GM21381 (cell line): ENCODE measurements at regions not wholly inside any gene's neighbourhood (a gene's known extent, or its start where the extent isn't known, plus 50 kb on each side); places are given as distances from the start of the nearest gene placed in this dataset.

ENCODE experiments used
- ATAC-seq: cut with Tn5 transposase; IDR thresholded peaks from one replicate; pipeline ENCODE4 v1.9.1; 2021; ENCODE audit warnings: mild to moderate bottlenecking, moderate library complexity; ENCODE audit not compliant: unreplicated experiment

GRCh38 chr21:18931237-18931636, 527.7 kb upstream of the TMPRSS15 start:
- ATAC-seq, result no peak

- ATAC-seq, result no peak
These were observed 533.8 kb upstream of the TMPRSS15 start for GRCh38 chr21:18937337-18937736.

- no peak for ATAC-seq
These were observed 537.2 kb upstream of the TMPRSS15 start for GRCh38 chr21:18940791-18941190.

DNA sequence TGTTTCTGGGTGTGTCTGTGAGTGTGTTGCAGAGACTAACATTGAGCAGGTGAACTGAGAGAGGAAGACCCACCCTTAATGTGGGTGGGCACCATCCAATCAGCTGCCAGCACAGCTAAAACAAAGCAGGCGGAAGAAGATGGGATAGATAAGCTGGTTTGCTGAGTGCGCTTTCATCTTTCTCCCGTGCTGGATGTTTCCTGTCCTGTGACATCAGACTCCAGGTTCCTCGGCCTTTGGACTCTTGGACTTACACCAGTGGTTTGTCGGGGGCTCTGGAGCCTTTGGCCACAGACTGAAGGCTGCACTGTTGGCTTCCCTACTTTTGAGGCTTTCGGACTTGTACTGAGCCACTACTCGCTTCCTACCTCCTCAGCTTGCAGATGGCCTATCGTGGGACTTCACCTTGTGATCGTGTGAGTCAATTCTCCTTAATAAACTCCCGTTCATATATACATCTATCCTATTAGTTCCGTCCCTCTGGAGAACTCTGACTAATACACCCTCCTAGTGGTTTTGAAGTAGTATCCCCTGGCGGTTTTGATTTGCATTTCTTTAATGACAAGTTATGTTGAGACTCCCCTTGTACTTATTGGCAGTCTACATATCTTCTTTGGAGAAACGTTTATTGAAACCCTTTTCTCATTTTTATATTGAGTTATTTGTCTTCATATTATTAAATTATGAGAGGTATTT, 546.6 kb upstream of the TMPRSS15 start:
- ATAC-seq, result no peak

DNA sequence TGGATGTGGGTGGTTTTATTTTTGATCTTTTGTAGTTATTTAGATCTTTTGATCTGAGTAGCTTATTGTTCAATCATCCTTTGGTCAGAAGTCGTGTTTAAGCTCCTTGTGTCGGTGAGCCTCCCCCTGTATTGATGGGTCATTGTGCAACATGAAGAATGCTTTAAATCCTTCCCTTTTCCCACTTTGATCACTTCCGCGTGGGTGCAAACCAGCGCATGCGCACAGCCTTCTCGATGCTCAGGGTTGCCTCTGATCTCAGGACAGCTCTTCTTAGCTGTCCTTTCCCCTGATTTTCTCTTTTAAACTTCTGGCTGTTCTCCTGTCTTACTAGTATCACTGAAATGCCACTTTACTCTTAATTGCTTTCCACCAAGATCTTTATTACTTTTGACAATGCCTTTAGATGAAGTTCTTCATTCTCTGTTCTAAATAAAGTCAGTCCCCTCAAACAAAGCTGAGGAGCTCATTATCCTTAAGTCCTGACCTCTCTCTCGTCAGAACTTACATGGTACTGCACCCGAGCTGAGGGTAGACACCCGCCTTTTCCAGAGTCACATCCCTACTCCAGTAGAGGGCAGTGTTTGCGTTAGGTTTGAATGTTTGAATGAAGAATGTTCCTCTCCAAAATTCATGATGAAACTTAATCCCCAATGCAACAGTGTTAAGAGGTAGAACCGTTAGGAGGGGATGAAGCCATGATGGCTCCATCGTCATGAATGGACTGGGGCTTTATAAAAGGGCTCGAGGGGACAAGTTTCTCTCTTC, 547.9 kb upstream of the TMPRSS15 start:
- no peak for ATAC-seq

DNA sequence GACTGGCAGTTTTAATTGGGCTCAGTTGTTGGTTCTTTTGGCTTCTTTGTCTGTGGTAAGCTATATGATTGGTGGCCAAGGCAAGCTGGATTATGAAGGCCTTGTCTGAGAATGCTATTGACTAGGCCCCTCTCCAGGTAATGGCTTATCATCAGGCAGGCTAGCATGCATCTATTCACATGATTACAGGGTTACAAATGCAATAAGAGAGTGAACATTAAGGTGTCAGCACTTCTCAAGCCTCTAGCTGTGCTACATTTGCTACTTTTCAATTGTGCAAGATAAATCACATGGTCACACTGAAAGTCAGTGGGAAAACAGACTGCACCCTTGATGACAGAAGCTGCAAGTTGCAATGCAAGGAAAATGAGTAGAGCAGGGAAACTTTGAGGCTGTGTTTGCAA, 550.9 kb upstream of the TMPRSS15 start:
- no peak for ATAC-seq

DNA sequence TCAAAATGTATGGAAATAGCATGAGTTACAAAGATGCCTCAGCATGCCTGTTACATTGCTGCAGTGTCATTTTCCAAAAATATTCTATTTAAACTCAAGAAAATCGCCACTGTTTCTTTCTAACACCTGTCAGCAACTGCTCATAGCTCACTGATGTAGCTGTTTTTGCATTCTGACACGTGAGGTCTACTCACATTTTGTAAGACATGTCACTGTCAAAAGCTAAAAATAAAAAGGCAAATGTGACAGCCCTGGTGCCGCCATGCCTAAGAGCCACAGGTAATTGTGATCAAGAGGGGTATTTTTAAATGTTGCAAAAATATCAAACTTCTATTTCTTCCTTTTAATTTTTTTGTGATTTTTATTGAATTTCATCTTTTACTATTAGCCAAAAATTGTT, 556.2 kb upstream of the TMPRSS15 start:
- no peak for ATAC-seq

- ATAC-seq, result no peak
These were observed 556.7 kb upstream of the TMPRSS15 start for GRCh38 chr21:18960306-18960705.

DNA sequence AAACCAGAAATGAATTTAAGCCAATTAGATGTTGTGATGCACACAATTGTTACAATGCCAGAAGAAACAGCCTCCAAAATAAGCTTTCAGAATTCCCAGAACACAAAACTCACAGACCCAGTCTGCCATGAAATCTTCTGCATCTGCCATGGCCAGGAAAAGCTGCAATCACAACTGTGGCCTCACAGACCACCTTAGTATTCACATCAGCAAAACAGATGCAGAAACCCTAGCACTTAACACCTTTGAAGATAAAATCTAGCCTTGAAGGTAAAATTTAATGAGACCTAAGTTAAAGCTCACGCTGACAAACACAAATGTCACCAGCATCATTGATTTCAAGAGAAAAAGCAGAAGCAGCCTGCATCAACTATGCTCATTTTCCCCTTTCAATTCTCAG, 566.8 kb upstream of the TMPRSS15 start:
- no peak for ATAC-seq

DNA sequence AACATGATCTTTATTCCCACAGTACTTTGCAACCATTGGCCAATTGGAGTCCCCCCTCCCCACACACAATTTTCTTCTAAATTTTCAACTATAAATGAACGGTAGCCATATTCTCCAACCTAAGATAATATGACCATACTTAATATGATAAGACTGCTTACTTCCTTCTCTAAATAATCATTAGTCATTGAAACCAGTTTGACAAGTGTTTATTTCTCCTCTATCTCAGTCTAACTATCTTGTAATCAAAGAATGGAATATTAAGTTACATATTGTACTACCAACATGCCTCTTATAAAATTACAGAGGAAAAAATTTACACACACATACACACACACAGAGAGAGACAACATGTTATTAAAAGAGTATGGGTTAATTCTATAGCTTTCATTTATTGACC, 567.4 kb upstream of the TMPRSS15 start:
- no peak for ATAC-seq

GRCh38 chr21:18985584-18985983, 582.0 kb upstream of the TMPRSS15 start:
- no peak for ATAC-seq

DNA sequence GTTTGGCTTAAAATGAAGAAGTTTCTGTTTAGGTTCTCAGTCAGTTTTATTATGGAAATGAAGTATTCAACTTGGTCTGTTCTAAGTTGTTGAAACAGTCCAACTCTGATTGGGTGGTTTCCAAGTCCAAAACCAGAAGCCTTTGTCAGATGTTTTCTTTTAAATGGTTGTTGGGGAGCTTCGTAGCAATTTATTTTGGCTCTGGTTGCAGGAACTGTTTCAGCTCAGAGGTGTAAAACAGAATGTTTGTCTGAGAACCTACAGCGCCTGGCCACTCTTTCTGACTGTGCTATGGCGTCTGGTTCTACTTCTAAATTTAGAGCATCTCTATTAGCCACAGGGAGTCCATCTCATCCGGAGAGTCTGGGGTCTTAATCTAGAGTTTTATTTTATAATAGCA, 582.6 kb upstream of the TMPRSS15 start:
- no peak for ATAC-seq

DNA sequence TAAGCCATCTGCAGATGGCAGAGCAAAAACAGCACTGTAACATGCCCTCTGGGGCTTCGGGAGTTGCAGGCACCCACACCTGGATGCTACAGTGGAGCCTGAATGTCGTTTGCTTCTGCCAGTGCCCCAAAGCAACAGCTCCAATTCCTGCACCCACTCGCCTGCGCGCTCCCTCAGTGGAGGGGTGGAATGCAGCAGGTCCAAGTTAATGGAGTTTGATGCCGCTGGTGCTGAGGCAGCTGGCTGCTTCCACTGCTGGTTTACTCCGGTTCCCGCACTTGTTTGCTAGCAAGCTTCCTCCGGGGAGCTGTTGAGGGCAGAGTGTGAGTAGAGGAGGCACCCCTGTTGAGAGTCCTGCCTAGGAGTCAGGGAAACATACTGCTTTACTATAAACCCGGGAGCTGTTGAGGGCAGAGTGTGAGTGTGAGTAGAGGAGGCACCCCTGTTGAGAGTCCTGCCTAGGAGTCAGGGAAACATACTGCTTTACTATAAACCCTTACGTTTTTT, 584.0 kb upstream of the TMPRSS15 start:
- ATAC-seq, result no peak

- no peak for ATAC-seq
These were observed 586.4 kb upstream of the TMPRSS15 start for GRCh38 chr21:18989953-18990495.

DNA sequence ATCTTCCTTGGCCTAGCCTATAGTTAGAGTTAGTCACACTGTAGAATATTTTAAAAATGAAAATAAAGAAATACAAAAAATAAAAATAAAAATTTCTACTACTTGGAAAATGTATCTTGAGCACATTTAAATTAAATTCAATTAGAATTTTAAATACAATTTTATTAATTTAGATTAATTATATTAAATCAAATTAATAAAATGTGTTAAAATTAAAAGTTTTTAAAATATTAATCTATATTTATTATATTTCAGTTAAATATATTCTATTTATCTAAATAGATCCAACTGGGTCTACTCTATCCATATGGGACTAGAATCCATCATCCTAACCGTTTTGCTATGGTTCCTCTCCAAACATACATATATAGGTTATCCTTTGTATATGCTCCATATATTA, 588.3 kb upstream of the TMPRSS15 start:
- no peak for ATAC-seq

DNA sequence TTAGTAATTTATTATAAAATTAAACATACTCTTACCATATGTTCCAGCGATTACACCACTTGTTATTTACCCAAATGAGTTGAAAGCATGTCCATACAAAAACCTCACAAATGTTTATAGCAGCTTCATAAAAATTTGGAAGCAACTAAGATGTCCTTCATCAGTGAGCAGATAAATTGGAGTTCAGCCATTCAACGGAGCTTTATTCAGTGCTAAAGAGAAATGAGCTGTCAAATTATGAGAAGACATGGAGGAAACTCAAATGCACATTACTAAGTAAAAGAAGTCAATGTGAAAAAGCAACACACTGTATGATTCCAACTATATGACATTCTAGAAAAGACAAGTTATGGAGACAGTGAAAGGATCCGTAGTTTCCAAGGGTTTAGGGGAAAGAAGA, 606.7 kb upstream of the TMPRSS15 start:
- no peak for ATAC-seq

- ATAC-seq, result no peak
These were observed 607.4 kb upstream of the TMPRSS15 start for GRCh38 chr21:19010996-19011395.

GRCh38 chr21:19011451-19011850, 607.9 kb upstream of the TMPRSS15 start:
- ATAC-seq, result no peak

DNA sequence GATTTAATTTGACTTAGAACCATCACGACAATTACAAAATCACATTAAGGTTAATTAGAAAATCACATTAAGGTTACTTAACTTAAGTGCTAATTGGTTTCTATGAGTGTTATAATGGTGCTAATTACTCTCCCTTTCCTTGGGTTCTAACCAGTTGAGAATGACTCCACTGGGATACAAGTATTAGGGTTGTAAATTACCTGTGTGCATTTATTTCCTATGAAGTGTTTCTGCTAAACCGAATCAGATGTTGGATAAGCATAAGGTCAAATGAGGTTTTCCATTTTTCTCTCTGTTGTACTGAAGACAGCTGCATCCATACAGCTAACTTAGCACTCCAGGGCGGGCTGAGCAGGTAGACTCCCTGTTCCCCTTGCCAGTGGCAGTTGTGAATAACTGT, 610.3 kb upstream of the TMPRSS15 start:
- no peak for ATAC-seq

- no peak for ATAC-seq
These were observed 614.9 kb upstream of the TMPRSS15 start for GRCh38 chr21:19018529-19018928.

GRCh38 chr21:19022978-19023377, 619.4 kb upstream of the TMPRSS15 start:
- ATAC-seq, result no peak

DNA sequence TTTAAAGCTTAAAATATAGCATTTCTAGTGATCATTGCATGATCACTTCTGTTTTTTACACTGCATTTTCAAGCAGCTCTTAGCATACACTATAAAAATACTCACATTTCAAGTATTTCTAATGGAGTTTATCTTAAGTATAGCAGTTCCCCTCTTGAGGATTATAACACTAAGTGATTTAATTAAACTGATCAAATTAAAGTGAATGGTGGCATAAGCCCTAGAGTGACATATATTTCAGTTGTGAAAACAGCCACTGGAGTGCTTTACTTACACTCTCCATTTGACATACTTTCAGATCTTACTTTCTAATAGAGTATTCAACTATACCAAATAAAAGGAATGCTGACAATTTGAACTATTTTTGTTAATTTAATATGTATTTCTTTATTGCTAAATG, 623.3 kb upstream of the TMPRSS15 start:
- no peak for ATAC-seq
